NB4 (cell line): ENCODE measurements at regions not wholly inside any gene's neighbourhood (a gene's known extent, or its start where the extent isn't known, plus 50 kb on each side); places are given as distances from the start of the nearest gene placed in this dataset.

Experiments used
- CTCF ChIP-seq: IDR thresholded peaks from one replicate; pipeline ENCODE4 v1.5.1; 2012; ENCODE audit warnings: low read depth, low read length
- MYC ChIP-seq: IDR thresholded peaks from 2 replicates; pipeline ENCODE4 v1.6.1; 2011; ENCODE audit warnings: low read depth, low read length
- POLR2A ChIP-seq: IDR thresholded peaks from 2 replicates; pipeline ENCODE4 v1.6.1; 2011; ENCODE audit warnings: mild to moderate bottlenecking; ENCODE audit not compliant: insufficient read length; ENCODE audit errors: extremely low read depth

GRCh38 chr6:14722704-14723103, 523.2 kb upstream of the JARID2 start:
- TF ChIP-seq POLR2A (no peak), MYC (no peak), CTCF (no peak)
